Breast epithelium (tissue), 3 donors: ENCODE measurements at regions not wholly inside any gene's neighbourhood (a gene's known extent, or its start where the extent isn't known, plus 50 kb on each side); places are given as distances from the start of the nearest gene placed in this dataset.

Source experiments
- CTCF ChIP-seq, 3 donors: fragments of 450-650 bp; IDR thresholded peaks; one replicate each; pipeline ENCODE4 v1.5.1; 2016 to 2017; ENCODE audit warnings: antibody characterized with exemption in 3 of 3, mild to moderate bottlenecking in 3 of 3, moderate library complexity in 3 of 3
- POLR2A ChIP-seq: fragments of 450-650 bp; IDR thresholded peaks from one replicate; pipeline ENCODE4 v1.6.1; 2016; ENCODE audit warnings: antibody characterized with exemption, mild to moderate bottlenecking, moderate library complexity
- POLR2AphosphoS5 ChIP-seq, 3 donors: sonication (generic); formaldehyde crosslinking; IDR thresholded peaks; one replicate each; pipeline ENCODE4 v1.6.1; 2017; ENCODE audit warnings: antibody characterized with exemption in 3 of 3

- TF ChIP-seq CTCF (IDR thresholded peaks at IDR 0.05) (no peak), POLR2A (no peak), POLR2AphosphoS5 (IDR thresholded peaks at IDR 0.05) (no peak)
These were observed 154.6 kb upstream of the TRPC6 start for GRCh38 chr11:101738452-101738851.
